ENCODE measurements at regions not wholly inside any gene's neighbourhood (a gene's known extent, or its start where the extent isn't known, plus 50 kb on each side); places are given as distances from the start of the nearest gene placed in this dataset.

GRCh38 chr5:153896701-153897100 lies 142.0 kb downstream of the FAM114A2 start:
- no TSS peak for BruUV-seq (replicated peaks)
- Mint-ChIP-seq H3K9me3 (ENCODE audit: unreplicated experiment) (no peaks in the 10 kb centered on the region), H3K4me3 (ENCODE audit: unreplicated experiment) (no peak overlapping the region), H3K27ac (ENCODE audit: low read depth, unreplicated experiment) (peak overlapping the region; percentile 38), H3K36me3 (ENCODE audit: insufficient read depth, unreplicated experiment) (no peaks in the 10 kb centered on the region), H3K4me1 (ENCODE audit: insufficient read depth, unreplicated experiment) (peaks cover 33% of the 10 kb centered on the region), H3K27me3 (ENCODE audit: insufficient read depth, unreplicated experiment) (no peaks in the 10 kb centered on the region)
- peak; percentile 67 for DNase-seq (ENCODE audit: unreplicated experiment)
- CTCF ChIA-PET, result interaction anchor here (1.1 to 1.3 kb wide), 2 partner anchors 401 to 1336 kb away, joined by 3 to 4 read pairs; no protein-coding TSS in a partner anchor
- POLR2A ChIA-PET, result no interaction called here
- TF ChIP-seq CTCF (IDR thresholded peaks at IDR 0.05; ENCODE audit: unreplicated experiment), result no peak
- intact Hi-C loops (cut with micrococcal nuclease), result no loop called here

GRCh38 chr5:153896117-153896516 lies 142.6 kb downstream of the FAM114A2 start:
- POLR2A ChIA-PET, result interaction anchor here (0.9 kb wide), 1 partner anchor 12 kb away, joined by 4 read pairs; no protein-coding TSS in a partner anchor

GRCh38 chr5:153895266-153895665 lies 143.4 kb downstream of the FAM114A2 start:
- Mint-ChIP-seq H3K27me3 (ENCODE audit: insufficient read depth, unreplicated experiment) (no peaks in the 10 kb centered on the region), H3K9me3 (ENCODE audit: unreplicated experiment) (no peaks in the 10 kb centered on the region), H3K4me1 (ENCODE audit: insufficient read depth, unreplicated experiment) (peaks cover 22% of the 10 kb centered on the region), H3K4me3 (ENCODE audit: unreplicated experiment) (no peak overlapping the region), H3K36me3 (ENCODE audit: insufficient read depth, unreplicated experiment) (no peaks in the 10 kb centered on the region), H3K27ac (ENCODE audit: low read depth, unreplicated experiment) (no peak overlapping the region)
- TF ChIP-seq CTCF (IDR thresholded peaks at IDR 0.05; ENCODE audit: unreplicated experiment), result no peak
- DNase-seq (ENCODE audit: unreplicated experiment), result no peak
- ChIA-PET POLR2A (no interaction called here), CTCF (interaction anchor here (0.6 to 1.0 kb wide), 3 partner anchors 83 to 1379 kb away, joined by 3 read pairs; no protein-coding TSS in a partner anchor)
- BruUV-seq (replicated peaks), result no TSS peak
- intact Hi-C loops (cut with micrococcal nuclease), result no loop called here

More at GRCh38 chr5:153896117-153896516, 142.6 kb downstream of the FAM114A2 start:
- CTCF ChIA-PET, result interaction anchor here (1.0 to 1.3 kb wide), 2 partner anchors 1336 to 1380 kb away, joined by 3 read pairs; no protein-coding TSS in a partner anchor
- no TSS peak for BruUV-seq (replicated peaks)
- Mint-ChIP-seq H3K27ac (ENCODE audit: low read depth, unreplicated experiment) (peak overlapping the region; percentile 38), H3K27me3 (ENCODE audit: insufficient read depth, unreplicated experiment) (no peaks in the 10 kb centered on the region), H3K4me3 (ENCODE audit: unreplicated experiment) (no peak overlapping the region), H3K4me1 (ENCODE audit: insufficient read depth, unreplicated experiment) (peaks cover 28% of the 10 kb centered on the region), H3K36me3 (ENCODE audit: insufficient read depth, unreplicated experiment) (no peaks in the 10 kb centered on the region), H3K9me3 (ENCODE audit: unreplicated experiment) (no peaks in the 10 kb centered on the region)
- intact Hi-C loops (cut with micrococcal nuclease), result no loop called here
- no peak for TF ChIP-seq CTCF (IDR thresholded peaks at IDR 0.05; ENCODE audit: unreplicated experiment)
- peak; percentile 71 for DNase-seq (ENCODE audit: unreplicated experiment)

- Mint-ChIP-seq H3K27ac (ENCODE audit: low read depth, unreplicated experiment) (no peak overlapping the region), H3K4me1 (ENCODE audit: insufficient read depth, unreplicated experiment) (peaks cover 22% of the 10 kb centered on the region), H3K36me3 (ENCODE audit: insufficient read depth, unreplicated experiment) (no peaks in the 10 kb centered on the region), H3K4me3 (ENCODE audit: unreplicated experiment) (no peak overlapping the region), H3K9me3 (ENCODE audit: unreplicated experiment) (no peaks in the 10 kb centered on the region), H3K27me3 (ENCODE audit: insufficient read depth, unreplicated experiment) (no peaks in the 10 kb centered on the region)
- intact Hi-C loops (cut with micrococcal nuclease), result no loop called here
- POLR2A ChIA-PET, result no interaction called here
- CTCF ChIA-PET, result interaction anchor here (0.6 to 1.1 kb wide), 2 partner anchors 71 to 1121 kb away, joined by 3 to 4 read pairs; no protein-coding TSS in a partner anchor
- no peak for TF ChIP-seq CTCF (IDR thresholded peaks at IDR 0.05; ENCODE audit: unreplicated experiment)
- DNase-seq (ENCODE audit: unreplicated experiment), result no peak
- no TSS peak for BruUV-seq (replicated peaks)
Observed at GRCh38 chr5:153893817-153894216, 144.9 kb downstream of the FAM114A2 start.

Data from MCF 10A (cell line).